ENCODE measurements at regions not wholly inside any gene's neighbourhood (a gene's known extent, or its start where the extent isn't known, plus 50 kb on each side); places are given as distances from the start of the nearest gene placed in this dataset.

DNA sequence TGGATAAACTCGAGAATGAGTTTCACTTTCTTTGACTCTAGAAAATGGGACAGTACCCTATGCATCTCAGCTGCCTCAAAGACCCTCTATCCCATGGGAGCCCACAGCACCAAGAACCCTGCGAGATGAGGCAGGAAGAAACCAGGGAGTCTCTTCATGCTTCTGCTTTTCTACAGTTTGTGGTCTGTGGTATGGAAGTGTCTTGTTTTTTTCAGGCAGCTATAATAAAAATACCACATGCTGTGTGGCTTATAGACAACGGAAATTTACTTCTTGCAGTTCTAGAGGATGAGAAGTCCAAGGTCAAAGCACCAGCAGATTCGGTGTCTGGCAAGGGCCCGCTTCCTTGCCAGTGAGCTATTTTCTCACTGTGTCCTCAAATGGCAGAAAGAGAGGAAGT is 257.9 kb downstream of the SUCLG1 start:
- H3K27ac ChIP-seq: no peak overlapping the region
- TF ChIP-seq ZFX (IDR thresholded peaks at IDR 0.05; ENCODE audit: borderline replicate concordance): no peak
- TF ChIP-seq, protein P1, sequence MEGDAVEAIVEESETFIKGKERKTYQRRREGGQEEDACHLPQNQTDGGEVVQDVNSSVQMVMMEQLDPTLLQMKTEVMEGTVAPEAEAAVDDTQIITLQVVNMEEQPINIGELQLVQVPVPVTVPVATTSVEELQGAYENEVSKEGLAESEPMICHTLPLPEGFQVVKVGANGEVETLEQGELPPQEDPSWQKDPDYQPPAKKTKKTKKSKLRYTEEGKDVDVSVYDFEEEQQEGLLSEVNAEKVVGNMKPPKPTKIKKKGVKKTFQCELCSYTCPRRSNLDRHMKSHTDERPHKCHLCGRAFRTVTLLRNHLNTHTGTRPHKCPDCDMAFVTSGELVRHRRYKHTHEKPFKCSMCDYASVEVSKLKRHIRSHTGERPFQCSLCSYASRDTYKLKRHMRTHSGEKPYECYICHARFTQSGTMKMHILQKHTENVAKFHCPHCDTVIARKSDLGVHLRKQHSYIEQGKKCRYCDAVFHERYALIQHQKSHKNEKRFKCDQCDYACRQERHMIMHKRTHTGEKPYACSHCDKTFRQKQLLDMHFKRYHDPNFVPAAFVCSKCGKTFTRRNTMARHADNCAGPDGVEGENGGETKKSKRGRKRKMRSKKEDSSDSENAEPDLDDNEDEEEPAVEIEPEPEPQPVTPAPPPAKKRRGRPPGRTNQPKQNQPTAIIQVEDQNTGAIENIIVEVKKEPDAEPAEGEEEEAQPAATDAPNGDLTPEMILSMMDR (IDR thresholded peaks at IDR 0.05): no peak

DNA sequence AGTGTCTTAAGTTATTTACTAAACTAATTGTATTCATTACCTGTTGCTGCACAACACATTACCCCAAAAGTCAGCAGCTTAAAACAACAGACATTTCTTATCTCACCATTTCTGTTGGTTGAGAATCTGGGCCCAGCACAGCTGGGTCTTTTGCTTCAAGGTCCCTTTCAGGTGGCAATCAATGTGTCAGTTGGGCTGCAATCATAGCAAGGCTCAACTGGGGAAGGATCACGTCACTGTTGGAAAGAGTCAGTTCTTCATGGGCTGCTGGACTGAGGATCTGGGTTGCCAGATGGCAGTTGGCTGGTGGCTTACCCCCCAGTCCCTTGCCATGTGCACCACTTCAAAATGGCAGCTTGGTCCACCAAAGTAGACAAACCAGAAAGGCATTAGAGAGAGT is 261.2 kb downstream of the SUCLG1 start:
- no peak overlapping the region for H3K27ac ChIP-seq
- TF ChIP-seq, protein P1 (IDR thresholded peaks at IDR 0.05): no peak

DNA sequence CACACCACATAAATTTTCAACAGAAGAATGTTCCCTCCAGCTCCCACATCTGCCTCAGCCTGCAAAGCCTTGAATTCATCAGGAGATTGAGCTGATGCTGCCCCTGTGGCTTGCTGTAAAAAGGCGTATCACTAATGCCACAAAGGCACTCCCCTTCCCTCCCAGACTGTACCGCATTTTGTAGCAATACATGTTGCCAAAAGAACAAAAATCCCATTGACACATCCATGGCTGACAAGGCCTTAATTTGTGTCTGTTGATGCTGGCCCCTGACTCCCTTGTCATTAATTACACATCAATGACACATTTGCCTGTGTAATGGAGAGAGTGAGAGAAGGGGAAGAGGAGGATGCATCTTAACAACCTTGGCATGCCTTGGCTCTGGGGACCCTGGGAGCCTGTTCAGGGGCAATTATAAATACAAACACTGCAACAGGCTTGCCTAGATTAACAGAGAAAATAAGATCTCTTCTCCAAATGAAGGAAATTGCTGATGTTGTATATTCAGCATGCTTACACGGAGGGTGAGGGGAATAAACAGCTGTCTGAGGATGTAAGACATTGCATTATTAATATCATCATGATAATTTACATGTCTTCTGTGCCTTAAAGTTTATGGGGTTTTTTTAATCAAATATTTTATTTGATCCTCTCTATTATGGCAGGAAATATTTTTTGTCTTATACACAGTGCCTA is 264.0 kb downstream of the SUCLG1 start:
- TF ChIP-seq ZFX (IDR thresholded peaks at IDR 0.05; ENCODE audit: borderline replicate concordance): no peak
- TF ChIP-seq, protein P1 (IDR thresholded peaks at IDR 0.05): no peak
- H3K27ac ChIP-seq: no peak overlapping the region

DNA sequence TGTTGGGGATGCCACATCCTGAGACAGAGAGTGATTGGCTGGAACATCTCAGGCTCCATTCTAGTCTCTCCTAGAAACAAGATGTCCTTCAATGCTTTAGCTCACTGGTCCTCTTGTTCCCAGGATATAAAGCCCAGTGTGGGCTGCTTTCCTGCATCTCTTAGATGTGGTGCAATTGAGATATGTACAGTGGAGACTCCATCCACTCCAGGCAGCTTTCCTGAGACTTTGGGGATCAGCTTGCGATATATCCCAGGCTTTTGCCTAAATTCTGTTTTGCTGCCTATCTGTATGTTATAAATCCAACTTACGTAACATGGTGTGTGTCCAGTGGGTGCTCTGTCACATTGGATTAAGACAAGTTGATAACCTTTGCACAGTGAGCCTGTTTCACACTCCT is 264.9 kb downstream of the SUCLG1 start:
- no peak for TF ChIP-seq ZFX (IDR thresholded peaks at IDR 0.05; ENCODE audit: borderline replicate concordance)
- TF ChIP-seq, protein P1 (IDR thresholded peaks at IDR 0.05): no peak
- H3K27ac ChIP-seq: no peak overlapping the region

DNA sequence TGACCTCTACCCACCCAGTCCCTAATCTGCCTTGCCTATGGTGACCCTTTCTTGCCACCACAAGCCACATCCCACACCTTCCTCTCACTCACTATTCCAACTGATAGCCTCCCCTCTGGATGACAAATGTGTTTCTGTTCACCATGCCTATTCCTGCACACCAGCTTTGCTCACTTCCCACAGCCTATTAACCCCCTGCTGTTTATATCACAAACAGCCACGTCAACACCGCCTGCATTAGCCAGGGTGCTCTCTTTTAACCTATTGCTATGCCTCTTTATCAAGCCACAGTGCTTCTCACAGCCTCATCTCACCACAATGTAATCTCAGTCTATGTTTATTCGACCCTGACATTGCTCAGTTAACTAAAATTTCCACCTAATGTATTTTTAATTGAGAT is 271.8 kb downstream of the SUCLG1 start:
- TF ChIP-seq, protein P1 (IDR thresholded peaks at IDR 0.05): no peak
- TF ChIP-seq ZFX (IDR thresholded peaks at IDR 0.05; ENCODE audit: borderline replicate concordance): no peak
- no peak overlapping the region for H3K27ac ChIP-seq

DNA sequence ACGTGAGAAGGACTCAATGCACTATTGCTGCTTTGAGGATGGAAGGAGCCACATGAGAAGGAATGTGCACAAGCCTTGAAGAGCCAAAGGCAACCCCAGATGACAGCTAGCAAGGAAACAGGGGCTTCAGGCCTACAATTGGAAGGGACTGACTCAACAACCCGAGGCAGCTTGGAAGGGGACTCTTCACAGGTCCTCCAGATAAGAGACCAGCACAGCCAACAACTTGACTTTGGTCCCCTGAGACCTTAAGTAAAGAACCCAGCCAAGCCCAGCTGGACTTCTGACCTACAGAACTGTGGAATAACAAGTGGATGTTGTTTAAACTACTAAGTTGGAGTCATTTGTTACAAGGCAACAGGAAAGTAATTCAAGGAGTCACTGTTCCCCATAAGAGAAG is 277.2 kb downstream of the SUCLG1 start:
- no peak overlapping the region for H3K27ac ChIP-seq
- TF ChIP-seq, protein P1 (IDR thresholded peaks at IDR 0.05): no peak
- TF ChIP-seq ZFX (IDR thresholded peaks at IDR 0.05; ENCODE audit: borderline replicate concordance): no peak

DNA sequence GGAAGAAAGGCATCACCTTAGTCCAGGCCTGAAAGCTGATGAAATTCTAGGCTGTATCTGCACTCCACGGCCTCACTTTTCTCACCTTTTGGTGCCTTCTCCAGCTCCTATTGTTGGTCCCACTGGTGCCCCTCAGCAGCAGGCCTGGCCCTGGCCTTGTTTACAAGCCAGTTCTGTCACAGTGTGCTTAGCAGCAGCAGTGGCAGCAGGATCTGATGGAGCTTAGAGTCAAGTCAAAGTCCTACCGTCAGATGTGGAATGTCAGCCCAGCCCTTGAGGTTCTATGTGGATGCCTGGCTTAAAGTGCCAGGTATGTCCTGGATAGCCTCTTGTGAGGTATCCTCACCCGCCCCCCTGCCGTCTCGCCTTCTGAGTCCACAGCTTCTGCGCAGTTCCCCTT is 281.3 kb downstream of the SUCLG1 start:
- no peak overlapping the region for H3K27ac ChIP-seq

More for the DNA sequence above, 281.3 kb downstream of the SUCLG1 start:
- no peak for TF ChIP-seq ZFX (IDR thresholded peaks at IDR 0.05; ENCODE audit: borderline replicate concordance)
- TF ChIP-seq, protein P1 (IDR thresholded peaks at IDR 0.05): no peak

All from 22Rv1 (cell line).